ENCODE measurements at regions not wholly inside any gene's neighbourhood (a gene's known extent, or its start where the extent isn't known, plus 50 kb on each side); places are given as distances from the start of the nearest gene placed in this dataset.

GRCh38 chr9:106755736-106756135, 107.2 kb upstream of the ZNF462 start:
- TF ChIP-seq CTCF (conservative IDR thresholded peaks at IDR 0.05; ENCODE audit: low read length): no peak
- no peak for TF ChIP-seq EZH2phosphoT487 (IDR thresholded peaks at IDR 0.05; ENCODE audit: borderline replicate concordance)

All from Loucy (cell line).